T-cell (primary cell): ENCODE measurements at regions not wholly inside any gene's neighbourhood (a gene's known extent, or its start where the extent isn't known, plus 50 kb on each side); places are given as distances from the start of the nearest gene placed in this dataset.

Experiments
- ATAC-seq, 4 experiments: fragments of 200-7000 bp in 3 of 4; fragments of 150-1000 bp in 1 of 4; cut with Tn5 transposase; replicated peaks in 1 of 4; 1 replicate in 3 of 4; 2 replicates in 1 of 4; pipeline ENCODE4 v1.10.0; 2021; ENCODE audit warnings: moderate library complexity in 3 of 4, mild to moderate bottlenecking in 2 of 4, moderate number of reproducible peaks in 1 of 4
- CTCF ChIA-PET, 2 donors: fragments of 300-600 bp; sonication (Branson Sonifier 250); formaldehyde crosslinking; loops; one replicate each; lab custom pipeline; 2022; ENCODE audit warnings: antibody characterized with exemption in 2 of 2; lab: Charles Lee
- POLR2A ChIA-PET, 2 donors: fragments of 300-600 bp; sonication (Branson Sonifier 250); formaldehyde crosslinking; loops; one replicate each; lab custom pipeline; 2022; ENCODE audit warnings: antibody characterized with exemption in 2 of 2; lab: Charles Lee
- DNase-seq, 35 experiments: peaks; one replicate each; pipeline versions ENCODE4 v3.0.0 to v3.0.0-alpha.2; 2013 to 2023
- H3K27ac ChIP-seq: one replicate; pipeline ENCODE4 v1.5.1; 2013; ENCODE audit warnings: low read length
- H3K27me3 ChIP-seq, 2 experiments: replicated peaks in 1 of 2; 1 replicate in 1 of 2; 2 replicates in 1 of 2; pipeline versions ENCODE4 v1.6.1 to v1.7.0; 2013; ENCODE audit warnings: low read length in 1 of 2, mixed read lengths in 1 of 2; ENCODE audit not compliant: control insufficient read depth in 2 of 2, insufficient read depth in 2 of 2; ENCODE audit errors: extremely low read depth in 1 of 2
- H3K36me3 ChIP-seq, 2 donors: 1 replicate in 1 of 2; 2 replicates in 1 of 2; pipeline versions ENCODE4 v1.6.1 to v1.7.0; 2013; ENCODE audit warnings: low read length in 1 of 2; ENCODE audit not compliant: control insufficient read depth in 2 of 2, insufficient read depth in 1 of 2; ENCODE audit errors: extremely low read depth in 1 of 2
- H3K4me1 ChIP-seq, 2 experiments: 1 replicate in 1 of 2; 2 replicates in 1 of 2; pipeline versions ENCODE4 v1.6.1 to v1.7.0; 2013; ENCODE audit warnings: low read length in 2 of 2, mixed read lengths in 1 of 2; ENCODE audit not compliant: insufficient read depth in 2 of 2, control insufficient read depth in 1 of 2; ENCODE audit errors: extremely low read depth in 1 of 2
- H3K4me3 ChIP-seq, 2 donors: 1 replicate in 1 of 2; 2 replicates in 1 of 2; pipeline versions ENCODE4 v1.5.1 to v1.7.0; 2013; ENCODE audit warnings: mild to moderate bottlenecking in 2 of 2, low read length in 1 of 2, moderate library complexity in 1 of 2; ENCODE audit not compliant: control insufficient read depth in 1 of 2; ENCODE audit errors: extremely low read depth in 1 of 2
- H3K9me3 ChIP-seq: 2 replicates; pipeline ENCODE4 v1.7.0; 2013
- H3K27ac Mint-ChIP-seq, 2 donors: one replicate each; pipeline ENCODE4 v1.8.0; 2020 to 2021; ENCODE audit warnings: mild to moderate bottlenecking in 2 of 2, mixed read lengths in 2 of 2
- H3K27me3 Mint-ChIP-seq, 2 donors: one replicate each; pipeline ENCODE4 v1.8.0; 2021 to 2022; ENCODE audit warnings: mixed read lengths in 2 of 2
- H3K36me3 Mint-ChIP-seq: one replicate; pipeline ENCODE4 v1.8.0; 2021; ENCODE audit warnings: mixed read lengths
- H3K4me1 Mint-ChIP-seq, 3 donors: one replicate each; pipeline ENCODE4 v1.8.0; 2020 to 2022; ENCODE audit warnings: mixed read lengths in 3 of 3, mild to moderate bottlenecking in 1 of 3
- H3K4me3 Mint-ChIP-seq, 3 donors: one replicate each; pipeline ENCODE4 v1.8.0; 2020 to 2022; ENCODE audit warnings: mild to moderate bottlenecking in 3 of 3, mixed read lengths in 3 of 3, moderate library complexity in 3 of 3
- H3K9me3 Mint-ChIP-seq, 3 donors: one replicate each; pipeline ENCODE4 v1.8.0; 2020 to 2022; ENCODE audit warnings: mixed read lengths in 3 of 3
- WGBS: methylation state at CpG from one replicate; pipeline ENCODE4 v1.1.5; 2013; ENCODE audit warnings: missing lambda C conversion rate; ENCODE audit not compliant: insufficient coverage; 5-methylcytosine and 5-hydroxymethylcytosine counted together

- no peak for DNase-seq
- no peaks in the 10 kb centered on the region for H3K36me3 ChIP-seq
- Mint-ChIP-seq H3K9me3 (no peaks in the 10 kb centered on the region), H3K4me1 (no peaks in the 10 kb centered on the region), H3K27me3 (no peaks in the 10 kb centered on the region), H3K36me3 (no peaks in the 10 kb centered on the region), H3K4me3 (no peak overlapping the region), H3K27ac (no peak overlapping the region)
- H3K27me3 ChIP-seq: no peaks in the 10 kb centered on the region
- no peak overlapping the region for H3K4me3 ChIP-seq
- ChIA-PET POLR2A (no interaction called here), CTCF (no interaction called here)
- no peak for ATAC-seq
- H3K27ac ChIP-seq: no peak overlapping the region
- H3K4me1 ChIP-seq: no peaks in the 10 kb centered on the region
- WGBS: no CpG with 5 or more reads among the region's 3 CpGs
- H3K9me3 ChIP-seq: no peaks in the 10 kb centered on the region
Observed at GRCh38 chr12:68507657-68508056, 103.0 kb upstream of the RAP1B start.

GRCh38 chr12:68508576-68508975, 102.1 kb upstream of the RAP1B start:
- Histone ChIP-seq H3K4me3 (no peak overlapping the region), H3K4me1 (no peaks in the 10 kb centered on the region), H3K27ac (no peak overlapping the region), H3K27me3 (no peaks in the 10 kb centered on the region), H3K9me3 (no peaks in the 10 kb centered on the region), H3K36me3 (no peaks in the 10 kb centered on the region)
- H3K36me3 Mint-ChIP-seq: no peaks in the 10 kb centered on the region
- H3K27ac Mint-ChIP-seq: no peak overlapping the region
- WGBS: 71% methylated on average over 1 of the region's 2 CpGs
- no peaks in the 10 kb centered on the region for H3K9me3 Mint-ChIP-seq
- POLR2A ChIA-PET: no interaction called here
- H3K4me1 Mint-ChIP-seq: no peaks in the 10 kb centered on the region
- ATAC-seq (no peak), DNase-seq (no peak)
- H3K27me3 Mint-ChIP-seq: no peaks in the 10 kb centered on the region
- no peak overlapping the region for H3K4me3 Mint-ChIP-seq
- CTCF ChIA-PET: interaction anchor here in 1 of 2 donors (0.5 kb wide), 1 partner anchor 150 kb away, joined by 3 read pairs; no protein-coding TSS in a partner anchor

- Histone ChIP-seq H3K9me3 (no peaks in the 10 kb centered on the region), H3K36me3 (no peaks in the 10 kb centered on the region), H3K27me3 (no peaks in the 10 kb centered on the region), H3K4me3 (no peak overlapping the region), H3K27ac (no peak overlapping the region), H3K4me1 (no peaks in the 10 kb centered on the region)
- ChIA-PET POLR2A (interaction anchor here in 1 of 2 donors (1.3 kb wide), 1 partner anchor 10 kb away, joined by 3 read pairs; no protein-coding TSS in a partner anchor), CTCF (no interaction called here)
- no peaks in the 10 kb centered on the region for H3K27me3 Mint-ChIP-seq
- DNase-seq (no peak), ATAC-seq (no peak)
- no peaks in the 10 kb centered on the region for H3K9me3 Mint-ChIP-seq
- H3K27ac Mint-ChIP-seq: no peak overlapping the region
- 100% methylated on average over 1 of the region's 4 CpGs for WGBS
- no peak overlapping the region for H3K4me3 Mint-ChIP-seq
- H3K36me3 Mint-ChIP-seq: no peaks in the 10 kb centered on the region
- H3K4me1 Mint-ChIP-seq: no peaks in the 10 kb centered on the region
Observed at GRCh38 chr12:68509242-68509641, 101.5 kb upstream of the RAP1B start.

- DNase-seq (no peak), ATAC-seq (no peak)
- Mint-ChIP-seq H3K27ac (no peak overlapping the region), H3K9me3 (peaks cover 0 to 4% (median 0%) of the 10 kb centered on the region in 3 donors), H3K36me3 (no peaks in the 10 kb centered on the region), H3K27me3 (no peaks in the 10 kb centered on the region), H3K4me3 (no peak overlapping the region), H3K4me1 (no peaks in the 10 kb centered on the region)
- no peaks in the 10 kb centered on the region for H3K27me3 ChIP-seq
- WGBS: no CpG with 5 or more reads among the region's 1 CpG
- H3K36me3 ChIP-seq: no peaks in the 10 kb centered on the region
- no peak overlapping the region for H3K27ac ChIP-seq
- ChIA-PET POLR2A (interaction anchor here in 1 of 2 donors (1.3 kb wide), 1 partner anchor 11 kb away, joined by 3 read pairs; no protein-coding TSS in a partner anchor), CTCF (interaction anchor here in 1 of 2 donors (0.7 to 1.2 kb wide), 2 partner anchors 46 to 131 kb away, joined by 3 read pairs; no protein-coding TSS in a partner anchor)
- H3K4me3 ChIP-seq: no peak overlapping the region
- no peaks in the 10 kb centered on the region for H3K9me3 ChIP-seq
- no peaks in the 10 kb centered on the region for H3K4me1 ChIP-seq
Observed at GRCh38 chr12:68510397-68510796, 100.3 kb upstream of the RAP1B start.

GRCh38 chr12:68514807-68515411, 95.8 kb upstream of the RAP1B start:
- POLR2A ChIA-PET: interaction anchor here in 1 of 2 donors (0.6 kb wide), 1 partner anchor 238 kb away, joined by 4 read pairs; no protein-coding TSS in a partner anchor
- peaks cover 0 to 5% (median 0%) of the 10 kb centered on the region in 3 donors for H3K4me1 Mint-ChIP-seq
- 100% methylated on average over 1 of the region's 3 CpGs for WGBS

GRCh38 chr12:68515793-68516192, 94.9 kb upstream of the RAP1B start:
- POLR2A ChIA-PET: interaction anchor here in 1 of 2 donors (0.6 kb wide), 1 partner anchor 238 kb away, joined by 4 read pairs; no protein-coding TSS in a partner anchor
- H3K27ac Mint-ChIP-seq: no peak overlapping the region
- no CpG with 5 or more reads among the region's 2 CpGs for WGBS

More at GRCh38 chr12:68514807-68515411, 95.8 kb upstream of the RAP1B start:
- DNase-seq (no peak), ATAC-seq (no peak)
- Mint-ChIP-seq H3K9me3 (peaks cover 0 to 4% (median 0%) of the 10 kb centered on the region in 3 donors), H3K27ac (no peak overlapping the region), H3K27me3 (no peaks in the 10 kb centered on the region), H3K4me3 (no peak overlapping the region), H3K36me3 (no peaks in the 10 kb centered on the region)
- CTCF ChIA-PET: no interaction called here
- Histone ChIP-seq H3K27ac (no peak overlapping the region), H3K27me3 (no peaks in the 10 kb centered on the region), H3K36me3 (no peaks in the 10 kb centered on the region), H3K9me3 (no peaks in the 10 kb centered on the region), H3K4me1 (no peaks in the 10 kb centered on the region), H3K4me3 (no peak overlapping the region)

More at GRCh38 chr12:68515793-68516192, 94.9 kb upstream of the RAP1B start:
- DNase-seq (no peak), ATAC-seq (no peak)
- Histone ChIP-seq H3K9me3 (no peaks in the 10 kb centered on the region), H3K4me1 (no peaks in the 10 kb centered on the region), H3K27me3 (no peaks in the 10 kb centered on the region), H3K27ac (no peak overlapping the region), H3K36me3 (no peaks in the 10 kb centered on the region), H3K4me3 (no peak overlapping the region)
- CTCF ChIA-PET: no interaction called here
- Mint-ChIP-seq H3K27me3 (no peaks in the 10 kb centered on the region), H3K4me3 (no peak overlapping the region), H3K4me1 (peaks cover 0 to 5% (median 0%) of the 10 kb centered on the region in 3 donors), H3K9me3 (peaks cover 0 to 4% (median 0%) of the 10 kb centered on the region in 3 donors), H3K36me3 (no peaks in the 10 kb centered on the region)
